ENCODE measurements at regions not wholly inside any gene's neighbourhood (a gene's known extent, or its start where the extent isn't known, plus 50 kb on each side); places are given as distances from the start of the nearest gene placed in this dataset.

DNA sequence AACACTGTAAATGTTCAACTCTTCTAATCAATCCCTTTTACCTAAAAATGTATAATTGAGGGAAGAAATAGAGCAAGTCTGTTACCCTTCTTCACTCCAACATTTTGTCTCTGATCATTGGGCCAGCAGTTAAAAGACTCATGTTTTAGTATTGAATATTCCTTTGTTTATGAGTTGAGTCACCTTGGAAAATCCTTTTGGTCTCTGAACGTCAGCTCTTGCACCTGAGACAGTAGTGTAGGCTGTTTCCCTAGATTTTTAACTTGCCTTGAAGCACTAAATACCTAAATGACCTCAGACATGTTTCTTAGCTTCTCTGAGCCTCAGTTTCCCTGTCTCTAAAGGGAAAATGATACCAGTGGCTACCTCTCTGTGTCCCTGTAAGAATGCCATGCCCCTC, 184.2 kb downstream of the RFC3 start:
- no peak for DNase-seq (ENCODE audit: low read depth in 2 of 2)

DNA sequence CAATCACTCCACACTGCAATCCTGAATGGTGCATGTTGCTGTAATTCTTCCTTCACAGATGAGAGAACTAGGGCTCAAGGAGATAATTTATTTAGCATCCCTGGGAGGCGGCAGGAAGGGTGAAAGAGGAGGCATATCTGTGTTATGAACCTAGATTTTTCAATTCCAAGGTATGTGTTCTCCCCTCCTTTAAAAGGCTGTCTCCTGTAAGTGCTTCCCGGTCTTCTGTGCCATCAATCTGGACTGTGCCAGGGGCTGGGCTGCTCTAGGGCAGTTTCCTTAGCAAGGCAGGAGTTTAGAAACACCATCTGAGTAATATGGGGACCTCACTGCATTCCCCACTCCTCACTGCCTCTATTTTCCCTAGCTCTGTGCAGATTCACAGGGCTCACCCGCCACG, 185.0 kb downstream of the RFC3 start:
- no peak for DNase-seq (ENCODE audit: low read depth in 2 of 2)

DNA sequence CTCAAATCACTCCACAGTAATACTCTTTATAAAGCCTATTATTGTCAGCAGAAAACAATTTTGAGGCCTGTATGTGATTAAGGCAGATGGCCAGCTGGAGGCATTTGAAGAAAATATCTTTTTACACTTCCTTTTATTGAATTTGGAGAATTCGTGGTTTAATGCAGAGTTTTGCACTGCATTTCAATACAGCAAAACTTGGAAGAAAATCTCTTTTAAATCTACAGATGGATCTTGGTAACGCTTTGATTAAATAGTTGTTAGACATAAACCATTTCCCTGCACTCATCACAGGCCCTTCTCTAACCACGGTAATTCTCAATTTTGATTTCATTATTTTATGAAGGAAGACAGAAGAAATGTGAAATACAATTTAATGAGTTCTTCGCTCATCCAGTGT, 185.7 kb downstream of the RFC3 start:
- DNase-seq (ENCODE audit: low read depth in 2 of 2), result no peak

DNA sequence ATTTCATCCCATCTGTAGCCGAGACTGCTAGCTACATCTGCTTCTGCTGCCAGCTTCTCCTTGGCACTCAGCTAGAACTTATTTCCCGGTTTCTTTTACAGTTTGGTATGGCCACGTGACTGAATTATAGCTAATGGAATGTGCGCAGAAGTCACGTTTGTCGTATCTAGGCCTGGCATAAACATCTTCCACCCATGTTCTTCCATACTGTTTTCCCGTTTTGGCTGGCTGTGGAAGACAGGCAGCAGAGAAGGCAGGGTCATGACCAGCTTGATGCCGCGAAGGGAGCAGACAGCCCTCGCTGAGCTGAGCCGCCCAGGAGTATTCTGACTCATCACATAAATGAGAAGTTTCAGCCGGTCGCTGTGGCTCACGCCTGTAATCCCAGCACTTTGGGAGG, 186.7 kb downstream of the RFC3 start:
- DNase-seq (ENCODE audit: low read depth in 2 of 2), result no peak

DNA sequence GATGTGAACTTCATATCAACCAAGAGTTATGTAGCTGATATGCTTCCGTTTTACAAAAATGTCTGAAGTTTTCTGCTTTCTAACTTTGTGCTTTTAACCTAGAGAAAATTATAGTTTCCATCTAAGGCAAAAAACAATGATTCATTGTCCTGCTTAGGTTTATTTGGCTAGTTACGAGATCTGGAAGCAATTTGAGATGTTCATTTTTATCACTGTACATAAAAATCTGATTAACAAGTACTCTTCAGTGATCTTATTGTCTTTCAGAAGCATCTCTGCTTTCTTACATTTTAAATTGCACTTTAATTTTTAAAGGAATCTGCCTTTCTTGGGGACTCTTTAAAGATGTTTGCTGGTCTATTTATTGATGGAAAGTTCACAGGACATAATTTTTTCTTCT, 188.1 kb downstream of the RFC3 start:
- DNase-seq (ENCODE audit: low read depth in 2 of 2), result no peak

DNA sequence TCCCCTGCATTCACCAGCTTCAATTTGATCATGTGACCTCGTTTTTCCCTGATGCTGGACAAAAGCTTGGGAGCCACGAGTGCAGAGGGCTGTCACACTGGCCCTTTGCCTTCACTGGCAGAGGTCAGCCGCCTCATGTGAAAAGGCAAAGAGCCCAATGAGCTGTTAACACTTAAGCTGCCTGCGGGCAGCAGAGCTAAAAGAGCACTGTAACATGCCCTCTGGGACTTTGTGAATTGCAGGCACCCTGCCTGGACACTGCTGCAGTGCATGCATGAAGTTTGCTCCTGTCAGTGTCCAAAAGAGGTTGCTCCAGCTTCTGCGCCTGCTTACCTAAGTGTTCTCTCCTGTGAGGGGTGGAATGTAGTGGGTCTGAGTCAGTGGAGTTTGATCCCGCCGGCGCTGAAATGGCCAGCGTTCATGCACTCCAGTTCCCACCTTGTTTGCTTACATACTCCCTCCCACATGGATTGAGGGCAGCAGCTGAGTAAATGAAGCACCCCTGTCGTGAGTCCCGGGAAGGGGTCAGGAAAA, 193.7 kb downstream of the RFC3 start:
- no peak for DNase-seq (ENCODE audit: low read depth in 2 of 2)

DNA sequence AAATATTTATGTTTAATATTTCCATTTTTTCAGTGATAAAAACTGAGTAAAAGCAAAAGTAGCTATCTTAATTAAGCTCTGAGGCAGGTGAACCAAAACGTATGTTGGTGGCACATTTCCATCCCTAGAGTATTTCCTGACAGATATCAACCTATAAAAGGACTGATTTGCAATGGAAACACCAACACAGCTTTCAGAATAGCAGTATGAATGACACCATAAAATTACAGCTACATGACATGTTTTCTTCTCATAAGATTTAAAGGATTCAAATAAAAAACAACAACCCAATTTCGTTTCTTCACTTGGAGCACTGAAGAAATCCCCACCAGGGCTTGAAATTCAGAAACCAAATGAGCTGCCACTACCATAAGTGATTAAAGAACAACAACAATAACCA, 194.4 kb downstream of the RFC3 start:
- DNase-seq (ENCODE audit: low read depth in 2 of 2), result no peak

DNA sequence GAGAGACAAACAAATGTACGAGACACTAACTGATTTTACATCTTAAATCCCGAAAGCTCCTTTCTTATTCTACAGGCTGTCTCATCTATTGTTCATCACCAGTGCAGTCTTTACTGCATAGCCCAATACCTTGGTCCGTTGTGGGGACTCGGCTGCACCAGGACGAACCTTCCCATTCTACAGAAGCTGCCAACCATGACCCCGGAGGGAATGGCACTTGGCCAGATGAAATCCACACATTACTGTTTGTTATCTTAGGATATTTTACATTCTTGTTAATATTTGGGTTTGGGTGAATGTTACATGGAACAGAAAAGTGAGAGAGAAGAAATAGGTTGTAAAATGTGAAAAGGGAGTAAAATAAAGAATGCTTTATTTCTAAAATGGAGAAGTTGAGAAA, 195.1 kb downstream of the RFC3 start:
- DNase-seq (ENCODE audit: low read depth in 2 of 2), result no peak

DNA sequence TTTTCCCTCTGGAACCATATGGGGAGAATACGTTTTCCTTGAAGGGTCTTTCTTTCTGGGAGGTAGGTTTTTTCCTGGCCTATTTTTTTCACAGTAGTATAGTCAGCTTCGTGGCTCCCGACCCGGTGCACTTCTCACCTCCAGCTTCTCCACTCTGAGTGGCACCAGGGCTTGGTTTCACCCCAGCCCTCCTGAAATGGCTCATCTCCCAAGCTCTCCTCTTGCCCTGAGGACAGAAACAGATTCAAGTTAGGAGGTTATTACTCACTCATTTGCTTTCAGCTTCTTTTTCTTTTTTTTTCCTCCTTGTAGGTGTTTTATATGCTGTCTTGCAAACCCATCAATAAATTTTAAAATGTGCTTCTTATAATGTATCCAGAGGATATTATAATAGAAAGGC, 199.3 kb downstream of the RFC3 start:
- DNase-seq (ENCODE audit: low read depth in 2 of 2), result no peak

DNA sequence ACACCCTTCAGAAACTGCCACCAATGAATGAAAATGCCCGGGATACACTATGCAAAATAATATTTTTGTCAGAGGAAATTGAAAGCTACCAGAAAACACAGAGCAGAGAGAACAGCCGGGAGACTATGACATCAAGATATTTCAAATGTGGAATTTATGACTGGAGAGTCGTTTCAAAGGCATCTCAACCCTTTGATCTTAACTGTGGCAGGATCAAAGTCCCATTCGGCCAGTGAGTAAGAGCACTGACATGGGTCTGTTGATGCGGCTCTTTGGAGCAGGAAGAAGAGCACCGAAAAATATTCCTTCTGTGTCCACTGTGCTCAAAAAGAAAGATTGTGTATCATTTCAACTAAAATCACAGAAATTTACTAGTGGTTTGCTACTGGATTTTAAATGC, 201.9 kb downstream of the RFC3 start:
- no peak for DNase-seq (ENCODE audit: low read depth in 2 of 2)

DNA sequence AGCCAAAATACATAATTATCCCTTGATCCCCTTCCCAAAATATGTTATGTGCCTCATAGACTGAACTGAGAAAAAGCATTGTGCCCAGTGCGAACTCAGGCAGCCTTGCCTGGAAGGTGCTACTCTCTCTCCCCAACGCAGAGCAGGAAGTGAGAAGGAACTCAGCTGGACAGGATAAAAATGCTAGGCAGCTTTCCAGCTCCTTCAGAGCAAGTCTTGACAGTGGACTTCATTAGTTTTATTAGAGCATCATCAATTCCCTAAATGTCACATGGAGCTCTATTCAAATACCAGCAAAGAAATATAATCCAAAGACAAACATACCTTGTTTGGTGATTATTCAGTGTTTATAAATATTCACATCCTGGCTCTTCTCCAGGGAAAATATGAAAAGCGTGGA, 202.4 kb downstream of the RFC3 start:
- DNase-seq (ENCODE audit: low read depth in 2 of 2), result no peak

DNA sequence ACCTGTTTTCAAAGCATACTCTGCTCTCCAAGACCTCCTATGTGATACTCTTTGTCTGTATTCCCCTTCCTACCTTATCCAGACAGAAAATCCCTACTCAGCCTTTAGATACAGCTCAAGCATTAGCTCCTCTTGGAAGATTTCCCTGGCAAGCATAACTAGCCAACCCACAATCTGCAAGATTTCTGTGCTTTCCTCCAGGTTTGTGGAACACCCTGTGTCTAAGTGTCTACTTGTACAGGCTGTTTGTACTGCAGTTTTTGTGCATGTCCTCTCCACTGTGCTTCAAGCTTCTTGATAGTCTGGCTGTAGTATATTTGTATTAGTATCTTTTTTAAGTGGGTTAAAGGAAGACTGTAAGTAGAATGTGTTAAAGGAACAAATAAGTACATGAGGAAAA, 203.7 kb downstream of the RFC3 start:
- no peak for DNase-seq (ENCODE audit: low read depth in 2 of 2)

DNA sequence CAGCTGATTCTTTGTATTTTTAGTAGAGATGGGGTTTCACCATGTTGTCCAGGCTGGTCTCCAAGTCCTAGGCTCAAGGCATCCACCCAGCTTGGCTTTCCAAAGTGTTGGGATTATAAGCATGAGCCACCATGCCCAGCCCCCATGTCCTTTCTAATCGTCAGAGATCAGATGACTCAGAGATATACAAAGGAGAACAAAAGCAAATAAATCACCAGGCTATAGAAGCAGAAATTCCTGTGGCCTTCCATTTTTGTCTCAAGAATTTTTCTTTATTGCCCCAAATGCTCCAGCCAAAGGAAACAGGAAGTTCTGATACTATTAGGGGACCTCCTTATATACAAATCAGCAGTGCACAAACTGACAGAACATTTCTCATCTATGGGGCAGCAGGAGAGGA, 207.8 kb downstream of the RFC3 start:
- no peak for DNase-seq (ENCODE audit: low read depth in 2 of 2)

DNA sequence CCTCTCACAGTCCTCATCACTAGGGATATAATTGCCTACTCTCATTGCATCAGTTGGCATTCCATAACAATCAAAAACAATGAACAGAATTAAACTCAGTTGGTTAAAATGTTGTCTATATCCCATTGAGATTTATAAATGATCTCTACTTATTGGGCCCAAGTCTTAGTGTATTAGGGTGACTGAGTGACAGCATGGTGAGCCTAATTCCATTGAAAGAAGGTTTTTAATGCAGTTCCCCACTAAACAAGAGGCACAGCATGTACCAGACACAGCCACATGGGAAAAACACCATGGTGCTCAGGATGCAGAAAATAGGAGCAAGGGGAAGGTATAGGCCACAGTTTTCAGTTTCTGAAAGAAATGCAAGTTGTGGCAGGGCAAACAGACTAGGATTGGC, 208.4 kb downstream of the RFC3 start:
- DNase-seq (ENCODE audit: low read depth in 2 of 2), result no peak

DNA sequence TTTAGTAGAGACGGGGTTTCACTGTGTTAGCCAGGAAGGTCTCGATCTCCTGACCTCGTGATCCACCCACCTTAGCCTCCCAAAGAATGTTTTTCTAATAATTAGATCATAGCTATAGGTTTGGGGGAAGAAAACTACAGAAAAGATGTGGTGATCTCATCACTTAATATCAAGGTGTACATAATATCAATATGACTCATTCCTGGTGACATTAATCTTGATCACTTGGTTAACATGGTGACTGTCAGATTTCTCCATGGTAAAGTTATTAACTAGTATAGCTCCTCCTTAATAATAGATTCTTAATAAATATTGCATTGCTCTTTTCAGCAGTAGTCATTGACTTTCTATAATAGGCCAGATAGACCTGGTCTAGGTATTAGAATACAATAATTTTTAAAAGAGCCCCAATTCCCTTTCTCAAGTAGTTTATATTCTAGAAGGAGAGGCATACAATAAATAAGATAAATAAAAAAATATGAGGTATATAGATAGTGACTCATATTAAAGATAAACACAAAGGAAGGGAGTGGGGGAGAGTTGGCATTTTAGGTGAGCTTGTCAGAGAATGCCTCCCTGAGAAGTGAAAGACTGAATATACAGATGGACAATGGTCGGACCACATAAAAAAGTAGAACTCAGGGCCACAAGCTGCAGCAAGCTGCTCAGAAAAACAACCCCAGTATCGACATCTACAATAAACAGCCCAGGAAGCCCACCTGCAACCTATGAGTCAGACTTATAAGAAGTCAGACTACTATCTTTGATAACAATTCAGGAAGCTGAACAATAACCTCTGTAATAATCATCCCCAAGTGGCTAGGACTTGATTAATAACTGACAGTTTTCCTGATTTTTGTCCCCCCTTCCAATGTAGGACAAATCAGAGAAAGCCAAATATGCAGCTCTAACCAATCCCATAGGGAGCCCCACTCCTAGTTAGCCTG, 210.8 kb downstream of the RFC3 start:
- DNase-seq (ENCODE audit: low read depth in 2 of 2), result no peak

DNA sequence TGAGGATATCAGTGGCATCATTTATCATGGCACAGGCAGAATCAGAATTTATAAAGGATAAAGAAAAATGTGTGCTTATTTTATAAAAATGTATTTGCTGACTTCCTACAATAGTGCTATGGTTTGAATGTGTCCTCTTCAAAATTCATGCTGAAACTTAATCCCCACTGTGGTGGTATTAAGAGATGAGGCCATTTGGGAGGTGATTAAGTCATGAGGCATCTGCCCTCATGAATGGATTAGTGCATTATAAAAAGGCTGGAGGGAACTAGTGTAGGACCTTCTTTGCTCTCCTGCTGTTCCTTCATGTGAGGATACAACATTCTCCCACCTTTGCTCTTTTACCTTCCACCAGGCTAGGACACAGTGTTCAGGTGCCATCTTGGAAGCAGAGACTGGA, 212.8 kb downstream of the RFC3 start:
- DNase-seq (ENCODE audit: low read depth in 2 of 2), result no peak

DNA sequence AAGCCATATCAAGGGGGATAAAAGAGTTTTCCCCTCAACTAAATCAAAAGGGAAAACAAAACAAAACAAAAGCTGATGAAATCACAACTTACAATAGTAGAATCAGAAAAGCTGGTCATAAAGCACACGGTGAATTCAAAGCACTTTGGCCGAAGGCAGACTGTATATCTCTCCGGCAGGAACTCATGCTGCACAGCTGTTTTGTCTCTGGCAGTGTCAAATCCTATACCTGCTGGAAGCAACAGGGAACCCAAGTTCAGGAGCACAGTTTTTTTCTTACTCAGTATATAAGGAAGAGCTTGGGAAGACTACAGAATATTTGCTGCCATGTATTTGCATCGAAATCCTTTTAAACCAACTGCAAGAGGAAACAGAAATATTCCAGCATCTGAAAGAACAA, 213.7 kb downstream of the RFC3 start:
- no peak for DNase-seq (ENCODE audit: low read depth in 2 of 2)

DNA sequence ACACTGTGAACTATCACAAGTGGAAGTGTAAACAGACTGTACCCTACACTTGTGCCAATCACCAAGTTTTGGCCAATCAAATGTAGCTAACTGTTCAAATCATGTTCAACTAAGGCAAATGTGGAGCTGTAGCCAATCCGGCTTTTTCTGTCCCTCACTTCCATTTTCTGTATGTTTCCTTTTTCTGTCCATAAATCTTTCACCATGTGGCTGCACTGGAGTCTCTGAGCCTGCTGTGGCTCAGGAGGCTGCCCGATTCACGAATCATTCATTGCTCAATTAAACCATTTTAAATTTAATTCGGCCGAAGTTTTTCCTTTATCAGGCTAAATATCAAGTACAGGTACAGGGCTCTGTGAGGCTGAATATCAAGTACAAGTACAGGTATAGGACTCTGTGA, 216.5 kb downstream of the RFC3 start:
- no peak for DNase-seq (ENCODE audit: low read depth in 2 of 2)

DNA sequence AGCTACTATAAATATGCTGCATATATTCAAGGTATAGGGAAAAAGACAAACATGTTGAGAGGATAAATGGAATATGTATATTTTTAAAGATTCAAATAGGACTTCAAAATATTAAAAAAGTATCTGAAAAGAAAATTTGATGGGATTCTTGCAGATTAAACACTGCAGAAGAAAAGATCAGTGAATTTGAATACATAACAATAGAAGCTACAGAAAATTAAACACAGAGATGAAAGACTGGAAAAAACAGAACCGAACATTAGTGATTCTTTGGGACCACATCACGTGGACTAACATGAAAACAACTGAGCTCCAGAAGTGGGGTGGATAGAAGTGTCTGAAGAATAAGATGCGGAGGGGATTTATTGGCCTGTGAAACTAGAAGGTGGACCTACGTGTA, 217.2 kb downstream of the RFC3 start:
- DNase-seq (ENCODE audit: low read depth in 2 of 2), result no peak

DNA sequence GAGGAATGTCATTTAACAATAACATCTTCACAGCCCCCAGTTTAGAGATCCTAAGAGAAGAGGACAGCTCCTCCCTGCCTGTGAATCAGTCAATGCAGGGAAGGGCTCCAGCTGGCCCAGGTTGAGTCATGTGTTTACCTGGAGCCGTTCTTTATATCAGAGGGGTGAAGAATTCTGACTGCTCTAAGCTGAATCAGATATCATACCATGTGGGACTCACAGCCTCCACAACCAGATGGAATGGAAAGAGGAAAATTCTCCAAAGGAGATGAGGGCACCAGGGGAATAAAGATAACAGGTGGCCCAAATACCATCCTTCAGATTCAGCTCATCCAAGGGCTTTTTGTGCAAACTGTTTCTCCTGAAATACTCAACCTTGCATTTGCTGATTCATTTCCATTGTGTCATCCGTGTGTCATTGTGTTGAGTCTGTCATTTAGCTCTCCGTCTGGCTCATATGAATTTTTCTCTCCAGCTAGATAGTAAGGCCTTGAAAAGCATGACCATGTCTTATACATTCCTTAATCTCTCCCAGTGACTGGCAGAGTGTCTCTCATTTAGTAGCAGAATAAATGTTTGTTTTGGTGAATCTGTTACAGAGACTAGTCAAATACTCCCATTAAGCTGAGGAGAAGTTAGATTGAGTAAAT, 217.9 kb downstream of the RFC3 start:
- no peak for DNase-seq (ENCODE audit: low read depth in 2 of 2)

DNA sequence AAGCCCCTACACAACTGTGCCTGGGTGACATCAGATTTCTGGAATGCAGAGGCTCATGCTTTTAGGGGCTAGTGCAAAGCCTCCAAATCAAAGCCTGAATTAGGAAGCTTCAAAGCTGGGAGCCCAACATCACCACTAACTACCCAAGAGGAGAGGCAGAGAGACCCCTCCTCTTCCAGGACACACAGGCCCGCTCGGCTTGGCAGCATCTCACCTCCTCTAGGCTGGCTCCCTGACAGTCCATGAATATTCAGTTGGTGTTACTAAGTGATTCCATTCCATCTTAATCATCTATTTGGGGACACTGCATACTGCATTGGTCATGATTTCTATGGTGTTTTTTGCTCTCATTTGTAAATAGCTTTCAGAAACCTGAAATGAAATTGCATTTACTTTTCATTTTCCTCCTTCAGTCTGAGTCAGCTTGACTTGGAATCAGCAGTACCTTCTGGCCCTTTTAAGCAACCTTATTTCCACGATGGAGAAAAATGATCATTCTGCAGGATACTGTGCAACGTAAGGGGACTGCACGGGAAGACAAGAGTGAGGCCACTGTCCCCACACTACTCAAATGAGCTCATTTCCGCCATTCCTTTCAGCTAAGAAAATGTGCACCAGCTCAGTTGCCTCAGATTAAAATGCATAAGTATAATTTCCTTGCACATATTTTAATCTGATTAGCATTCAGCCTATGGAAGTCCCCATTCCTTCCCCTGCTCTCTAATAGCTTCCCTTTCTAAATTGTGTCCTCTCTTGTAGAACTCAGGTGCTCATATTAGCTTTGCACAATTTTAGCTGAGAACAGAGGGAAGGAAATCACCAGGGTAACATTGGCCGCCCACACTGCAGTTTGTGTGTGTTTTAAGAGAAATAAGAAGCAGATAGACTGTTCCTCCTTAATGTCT, 219.9 kb downstream of the RFC3 start:
- no peak for DNase-seq (ENCODE audit: low read depth in 2 of 2)

DNA sequence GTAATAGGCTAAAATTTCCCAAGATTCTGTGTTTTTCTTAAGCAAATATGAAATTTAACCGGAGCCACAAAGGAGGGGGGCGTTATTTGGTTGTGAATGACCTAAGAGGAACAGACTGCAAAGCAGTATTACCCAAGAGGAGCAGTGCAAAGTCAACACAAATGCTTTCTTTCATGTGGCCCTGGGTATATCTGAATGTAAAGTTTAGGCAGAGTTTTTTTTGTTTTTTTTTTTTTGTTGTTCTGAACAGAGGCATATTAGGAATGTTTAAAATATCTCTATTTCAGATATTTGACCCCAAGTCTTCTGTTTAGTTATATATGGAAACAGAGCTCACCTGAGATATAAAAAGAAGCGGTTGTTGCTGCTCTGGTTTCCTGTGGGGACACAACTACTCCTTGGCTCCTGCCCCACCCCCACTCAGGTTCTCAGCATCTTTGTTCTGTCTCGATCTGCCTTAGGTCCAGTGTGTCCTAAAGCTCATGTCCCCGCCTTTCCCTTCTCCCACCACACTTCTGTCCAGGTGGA, 220.7 kb downstream of the RFC3 start:
- no peak for DNase-seq (ENCODE audit: low read depth in 2 of 2)

All from stimulated activated CD4-positive, alpha-beta T cell treated with anti-CD3 and anti-CD28 coated beads, Interleukin-1b, Interleukin-23, amount 100 ng/mL, for 4 hours (primary cell).